ENCODE measurements at regions not wholly inside any gene's neighbourhood (a gene's known extent, or its start where the extent isn't known, plus 50 kb on each side); places are given as distances from the start of the nearest gene placed in this dataset.

- no peak for TF ChIP-seq CTCF (IDR thresholded peaks at IDR 0.05)
- no peak for TF ChIP-seq ZFX (IDR thresholded peaks at IDR 0.05; ENCODE audit: borderline replicate concordance)
Measured at GRCh38 chr14:101128478-101129321, 225.2 kb upstream of the RTL1 start.

All from 22Rv1 (cell line).